GM19328 (cell line): ENCODE measurements at regions not wholly inside any gene's neighbourhood (a gene's known extent, or its start where the extent isn't known, plus 50 kb on each side); places are given as distances from the start of the nearest gene placed in this dataset.
"Not testable (repeated sequence)": the region's sequence is repeated elsewhere in the genome, so short reads cannot be mapped to it uniquely, and the experiment has no call there.

Experiments used
- ATAC-seq: cut with Tn5 transposase; IDR thresholded peaks from one replicate; pipeline ENCODE4 v1.9.1; 2021; ENCODE audit warnings: mild to moderate bottlenecking, moderate library complexity; ENCODE audit not compliant: unreplicated experiment

DNA sequence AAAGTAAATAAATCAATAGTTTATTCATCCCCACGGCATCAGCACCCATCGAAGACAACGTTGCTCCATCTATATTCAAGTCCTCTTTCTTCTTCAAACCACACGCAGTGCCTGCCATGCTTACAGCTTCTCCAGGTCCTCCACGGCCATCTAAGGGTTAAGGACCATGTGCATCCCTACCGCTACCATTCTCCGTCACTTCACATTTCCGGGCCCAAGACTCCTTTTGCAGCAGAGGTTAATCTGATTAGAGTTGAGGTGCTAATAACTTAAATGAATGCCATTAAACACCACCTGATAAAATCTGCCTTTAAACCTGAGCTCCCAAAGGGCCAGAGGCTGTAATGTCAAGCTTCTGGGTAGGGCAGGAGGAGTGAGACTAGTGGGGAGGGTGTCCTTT is 79.7 kb upstream of the CCND2 start:
- no peak for ATAC-seq

DNA sequence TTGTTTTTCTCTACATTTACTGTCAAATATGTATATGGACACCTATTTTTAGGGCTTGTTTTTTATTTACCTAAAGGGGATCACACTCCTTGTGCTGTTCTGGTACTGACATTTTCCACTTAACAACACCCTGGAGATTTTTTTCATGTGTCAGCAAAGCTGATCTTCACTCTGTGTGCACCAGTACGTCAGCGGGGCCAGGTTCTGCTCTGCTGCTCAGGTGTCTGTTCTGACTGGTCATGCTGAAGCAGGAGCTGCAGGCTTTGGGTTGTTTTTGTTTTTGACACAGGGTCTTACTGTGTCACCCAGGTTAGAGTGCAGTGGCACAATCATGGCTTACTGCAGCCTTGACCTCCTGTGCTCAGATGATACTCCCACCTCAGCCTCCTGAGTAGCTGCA is 81.9 kb upstream of the CCND2 start:
- no peak for ATAC-seq

DNA sequence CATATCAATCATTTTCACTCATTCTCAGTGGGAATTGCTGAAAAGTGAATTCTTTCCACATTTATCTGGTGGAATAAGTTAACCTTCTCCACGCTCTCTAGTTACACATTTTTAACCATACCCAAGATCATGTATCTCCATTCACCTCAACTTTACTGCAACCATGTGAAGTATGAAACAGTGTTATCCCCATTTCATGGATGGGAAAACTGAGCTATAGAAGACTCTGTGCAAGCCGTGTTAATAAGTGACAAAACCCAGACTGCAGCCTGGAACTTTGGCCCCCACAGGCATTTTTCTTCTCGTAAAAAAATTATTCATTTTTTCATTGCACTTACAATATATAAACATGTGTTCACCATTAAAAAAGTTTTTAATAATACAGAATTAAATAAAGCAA is 82.4 kb upstream of the CCND2 start:
- no peak for ATAC-seq

DNA sequence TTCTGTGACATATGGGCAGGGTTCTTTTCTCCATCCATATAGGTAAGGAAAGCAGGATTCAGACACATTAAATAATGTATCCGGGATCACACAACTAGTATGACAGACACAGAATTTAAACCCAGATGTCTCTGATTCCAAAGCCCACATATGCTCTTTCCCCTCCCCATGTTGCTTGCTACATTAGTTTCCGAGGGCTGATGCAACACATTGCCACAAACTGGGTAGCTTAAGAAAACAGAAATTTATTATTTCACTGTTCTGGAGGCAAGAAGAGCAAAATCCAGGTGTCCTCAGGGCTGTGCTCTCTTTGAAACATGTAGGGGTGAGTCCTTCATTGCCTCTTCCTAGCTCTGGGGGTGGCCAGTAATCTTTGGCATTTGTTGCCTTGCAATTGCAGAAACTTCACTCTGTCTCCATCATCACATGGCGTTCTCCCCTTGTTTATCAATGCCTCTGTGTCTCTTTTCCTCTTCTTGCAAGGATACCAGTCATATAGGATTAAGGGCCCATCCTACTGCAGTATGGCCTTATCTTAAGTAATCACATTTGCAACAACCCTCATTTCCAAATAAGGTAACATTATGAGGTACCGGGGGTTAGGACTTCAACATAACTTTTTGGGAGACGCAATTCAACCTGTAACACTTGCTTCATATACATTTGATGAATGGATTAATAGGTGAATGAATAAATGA is 83.0 kb upstream of the CCND2 start:
- ATAC-seq, result no peak

DNA sequence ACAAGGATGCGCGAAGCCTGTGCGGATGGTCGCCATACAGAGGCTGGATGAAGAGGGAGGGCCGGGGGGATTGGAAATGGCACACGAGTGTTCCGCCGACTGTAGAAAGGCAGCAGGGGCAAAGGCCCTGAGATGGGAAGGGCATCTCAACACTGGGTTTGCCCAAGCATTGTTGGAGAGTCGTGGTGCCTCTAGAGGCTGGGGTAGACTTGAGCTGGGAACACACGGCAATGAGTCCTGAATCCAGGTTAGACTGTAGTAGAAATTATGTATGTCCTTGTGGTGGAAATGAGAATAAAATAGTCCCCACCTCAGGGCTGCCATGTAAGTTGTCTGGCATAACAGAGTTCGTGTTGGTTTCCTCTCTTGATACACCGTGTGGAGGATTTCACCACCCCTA is 83.8 kb upstream of the CCND2 start:
- ATAC-seq, result no peak

DNA sequence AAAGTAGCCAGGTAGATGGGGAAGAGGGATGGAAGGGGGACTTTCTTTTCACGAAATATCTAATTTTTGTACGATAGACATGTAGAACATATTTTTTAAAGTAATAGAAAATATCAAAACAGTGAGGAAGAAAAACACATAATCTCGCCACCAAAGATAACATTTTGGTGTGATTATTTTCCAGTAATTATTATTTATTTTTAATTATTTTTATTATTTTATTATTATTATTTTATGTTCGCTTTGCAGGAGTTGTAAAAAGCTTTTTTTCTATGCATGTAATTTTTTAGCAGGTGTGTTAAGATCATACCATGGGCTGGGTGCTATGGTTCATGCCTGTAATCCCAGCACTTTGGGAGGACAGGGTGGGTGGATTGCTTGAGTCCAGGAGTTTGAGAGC is 85.6 kb upstream of the CCND2 start:
- no peak for ATAC-seq

DNA sequence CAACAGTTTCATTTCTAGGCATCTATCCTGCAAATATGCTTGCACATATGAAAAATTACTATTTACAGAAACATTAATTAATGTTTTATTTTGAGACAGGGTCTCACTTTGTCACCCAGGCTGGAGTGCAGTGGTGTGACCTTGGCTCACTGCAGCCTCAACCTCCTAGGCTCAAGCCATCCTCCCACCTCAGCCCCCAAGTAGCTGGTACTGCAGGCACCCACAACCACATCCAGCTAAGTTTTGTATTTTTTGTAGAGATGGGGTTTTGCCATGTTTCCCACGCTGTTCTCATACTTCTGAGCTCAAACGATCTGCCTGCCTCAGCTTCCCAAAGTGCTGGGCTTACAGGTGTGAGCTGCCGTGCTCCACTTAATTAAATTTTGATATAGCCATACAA is 86.2 kb upstream of the CCND2 start:
- not testable (repeated sequence) for ATAC-seq

DNA sequence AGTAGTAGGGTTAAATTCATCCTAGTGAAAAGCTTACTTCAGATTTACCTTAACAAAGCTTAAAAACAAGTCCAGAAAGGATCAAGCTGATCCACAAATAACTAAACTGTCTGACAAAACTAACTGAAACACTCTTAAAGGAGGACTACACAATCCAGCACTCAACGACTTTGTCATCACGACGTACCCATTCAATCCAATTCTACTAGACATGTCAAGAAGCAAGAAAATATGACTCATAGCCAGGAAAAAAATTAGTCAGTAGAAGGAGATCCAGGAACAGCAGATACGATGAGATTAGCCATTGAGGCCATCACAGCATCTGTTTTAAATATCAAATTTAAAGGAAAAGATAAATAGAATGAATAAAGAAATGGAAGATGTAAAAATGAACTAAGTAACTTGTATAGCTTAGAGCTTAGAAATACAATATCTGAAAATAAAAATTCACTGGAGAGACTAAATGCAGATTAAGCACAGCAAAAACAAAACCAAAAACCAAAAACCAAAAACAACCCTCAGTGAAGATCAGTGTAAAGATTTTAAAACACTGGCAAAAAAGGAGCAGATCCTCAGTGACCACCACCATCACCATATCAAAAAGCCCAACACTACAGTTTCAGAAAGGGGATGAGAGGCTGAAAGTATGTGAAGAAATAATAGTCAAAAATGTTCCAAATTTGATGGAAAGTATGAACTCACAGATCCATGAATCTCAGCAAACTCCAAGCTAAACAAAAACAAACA is 95.0 kb upstream of the CCND2 start:
- no peak for ATAC-seq

DNA sequence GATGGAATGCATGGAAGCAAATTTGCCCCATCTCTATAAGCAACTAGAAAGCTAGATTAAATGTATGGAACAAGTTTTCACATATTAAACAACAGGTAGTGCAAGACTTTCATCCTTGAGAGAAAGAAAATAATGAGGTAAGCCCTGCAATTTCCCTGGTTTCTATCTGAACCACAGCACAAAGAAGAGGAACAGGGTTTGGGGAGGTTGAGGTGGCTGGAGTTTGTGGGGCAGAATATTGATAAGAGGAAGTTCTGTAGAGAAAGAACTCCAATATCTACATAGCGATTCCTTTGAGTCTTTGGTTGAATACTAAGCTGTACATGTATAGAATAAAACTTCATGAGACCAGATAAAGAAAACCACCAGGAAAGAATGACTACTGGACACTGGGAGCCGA is 96.3 kb upstream of the CCND2 start:
- ATAC-seq, result no peak

DNA sequence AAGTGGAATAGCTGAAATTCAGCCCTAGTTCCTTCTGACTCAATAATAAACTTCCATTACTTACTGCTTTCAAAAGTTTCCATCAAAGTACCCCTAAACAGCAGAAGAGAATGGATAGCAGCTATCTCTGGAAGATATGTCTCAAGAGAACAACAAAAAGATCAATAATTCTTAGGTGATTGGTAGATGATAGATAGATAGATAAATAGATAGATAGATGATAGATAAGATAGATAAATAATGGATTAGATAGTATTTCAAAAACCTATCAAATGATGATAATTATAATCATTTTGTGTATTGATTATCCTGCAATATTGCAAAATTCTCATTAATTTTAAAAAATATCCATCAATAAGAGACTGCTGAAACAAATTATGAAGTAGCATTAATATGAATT is 97.4 kb upstream of the CCND2 start:
- no peak for ATAC-seq

DNA sequence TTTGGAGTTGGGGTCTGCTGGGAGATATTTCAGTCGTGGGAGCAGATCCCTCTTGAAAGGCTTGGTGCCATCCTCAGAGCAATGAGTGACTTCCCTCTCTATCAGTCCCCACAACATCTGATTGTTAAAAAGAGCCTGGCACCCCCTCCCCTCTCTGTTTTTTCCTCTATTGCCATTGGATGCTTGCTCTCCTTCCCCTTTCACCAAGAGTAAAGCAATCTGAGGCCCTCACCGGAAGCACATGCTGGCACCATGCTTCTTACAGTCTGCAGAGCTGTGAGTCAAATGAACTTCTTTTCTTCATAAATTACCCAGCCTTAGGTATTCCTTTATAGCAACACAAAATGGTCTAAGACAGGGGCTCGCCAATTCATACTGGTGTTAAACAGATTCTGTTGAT is 99.1 kb upstream of the CCND2 start:
- ATAC-seq, result no peak

DNA sequence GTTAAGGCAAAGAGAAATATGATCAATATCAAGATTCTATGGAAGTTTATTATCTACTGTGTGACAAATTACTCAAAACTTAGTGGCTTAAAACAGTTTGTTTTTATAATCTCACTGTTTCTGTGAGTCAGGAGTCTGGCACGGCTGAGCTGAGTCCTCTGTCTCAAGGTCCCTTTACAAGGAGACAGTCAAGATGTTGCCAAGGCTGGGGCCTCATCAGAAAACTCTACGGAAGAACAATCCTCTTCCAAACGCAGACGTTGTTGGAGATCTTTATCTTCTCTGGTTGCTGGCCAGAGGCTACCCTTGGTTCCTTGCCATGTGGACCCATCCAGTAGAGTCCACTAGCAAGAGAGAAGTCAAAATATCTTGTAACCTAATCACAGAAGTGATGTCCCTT is 100.6 kb upstream of the CCND2 start:
- ATAC-seq, result no peak

DNA sequence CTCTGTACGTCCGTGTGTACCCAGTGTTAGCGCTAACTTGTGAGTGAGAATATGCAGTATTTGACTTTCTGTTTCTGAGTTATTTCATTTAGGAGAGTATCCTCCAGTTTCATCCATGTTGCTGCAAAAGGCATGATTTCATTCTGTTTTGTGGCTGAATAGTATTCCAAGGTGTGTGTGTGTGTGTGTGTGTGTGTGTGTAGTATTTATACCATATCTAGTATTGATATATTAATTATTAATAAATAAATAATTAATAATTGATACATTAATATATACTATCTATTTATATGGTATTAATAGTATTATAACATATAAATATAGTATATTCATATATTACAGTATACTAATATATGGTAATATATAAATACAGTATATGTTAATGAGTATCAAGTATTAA is 101.8 kb upstream of the CCND2 start:
- no peak for ATAC-seq

DNA sequence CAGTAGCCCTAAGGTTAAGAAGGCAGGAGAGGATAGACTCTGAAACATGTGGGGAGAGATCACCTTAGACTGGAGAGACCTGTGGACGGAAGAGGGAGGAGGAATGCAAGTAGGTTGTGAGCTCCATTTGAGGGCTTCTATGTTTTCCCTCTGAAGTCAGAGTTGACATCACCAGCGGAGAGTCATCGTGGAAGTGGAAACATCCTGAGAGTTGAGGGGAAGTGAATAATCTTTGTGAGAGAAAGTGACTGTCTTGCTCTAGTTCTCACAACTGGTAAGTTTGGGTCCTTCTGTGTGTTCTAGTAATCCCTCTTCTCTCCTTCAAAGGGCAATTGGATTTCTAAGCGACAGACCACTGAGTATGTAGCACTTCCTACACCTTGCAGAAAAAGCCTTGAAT is 103.6 kb upstream of the CCND2 start:
- ATAC-seq, result no peak

DNA sequence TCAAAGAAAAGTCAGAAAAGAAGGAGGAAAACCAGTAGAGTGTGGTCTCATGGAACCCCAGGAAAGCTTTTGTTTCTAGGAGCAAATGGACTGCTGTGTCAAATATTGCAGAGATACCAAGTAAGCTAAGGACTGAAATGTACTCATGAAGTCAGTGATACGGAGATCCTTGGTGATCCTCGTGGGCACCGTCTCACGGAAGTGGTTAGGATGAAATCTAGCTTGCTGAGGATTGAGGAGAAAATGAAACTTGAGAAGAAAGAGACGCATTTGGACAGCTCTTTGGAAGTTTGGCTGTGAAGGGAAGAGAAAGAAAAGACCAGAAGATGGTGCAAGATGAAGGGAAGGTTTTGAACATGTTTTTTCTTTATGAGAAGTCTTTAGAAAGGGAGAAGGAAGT is 104.0 kb upstream of the CCND2 start:
- ATAC-seq, result no peak

DNA sequence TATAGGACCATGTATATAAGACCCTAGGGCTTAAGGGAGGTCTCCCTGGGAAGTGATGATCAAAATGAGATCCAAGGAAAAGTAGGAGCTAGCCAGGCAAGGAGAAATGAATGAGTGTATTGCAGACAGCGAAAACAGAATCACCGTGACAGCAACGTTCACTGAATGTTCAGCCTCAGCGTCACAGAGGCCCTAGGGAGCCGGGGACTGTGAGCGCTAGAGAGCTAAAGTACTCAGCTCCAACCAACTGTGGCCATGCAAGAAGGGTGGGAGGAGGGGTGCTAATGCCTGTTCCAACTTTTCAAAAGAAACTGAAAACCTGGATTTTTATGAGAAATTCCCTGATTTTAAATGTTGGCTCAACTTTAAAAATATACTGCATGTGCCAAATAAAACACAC is 105.5 kb upstream of the CCND2 start:
- ATAC-seq, result no peak

DNA sequence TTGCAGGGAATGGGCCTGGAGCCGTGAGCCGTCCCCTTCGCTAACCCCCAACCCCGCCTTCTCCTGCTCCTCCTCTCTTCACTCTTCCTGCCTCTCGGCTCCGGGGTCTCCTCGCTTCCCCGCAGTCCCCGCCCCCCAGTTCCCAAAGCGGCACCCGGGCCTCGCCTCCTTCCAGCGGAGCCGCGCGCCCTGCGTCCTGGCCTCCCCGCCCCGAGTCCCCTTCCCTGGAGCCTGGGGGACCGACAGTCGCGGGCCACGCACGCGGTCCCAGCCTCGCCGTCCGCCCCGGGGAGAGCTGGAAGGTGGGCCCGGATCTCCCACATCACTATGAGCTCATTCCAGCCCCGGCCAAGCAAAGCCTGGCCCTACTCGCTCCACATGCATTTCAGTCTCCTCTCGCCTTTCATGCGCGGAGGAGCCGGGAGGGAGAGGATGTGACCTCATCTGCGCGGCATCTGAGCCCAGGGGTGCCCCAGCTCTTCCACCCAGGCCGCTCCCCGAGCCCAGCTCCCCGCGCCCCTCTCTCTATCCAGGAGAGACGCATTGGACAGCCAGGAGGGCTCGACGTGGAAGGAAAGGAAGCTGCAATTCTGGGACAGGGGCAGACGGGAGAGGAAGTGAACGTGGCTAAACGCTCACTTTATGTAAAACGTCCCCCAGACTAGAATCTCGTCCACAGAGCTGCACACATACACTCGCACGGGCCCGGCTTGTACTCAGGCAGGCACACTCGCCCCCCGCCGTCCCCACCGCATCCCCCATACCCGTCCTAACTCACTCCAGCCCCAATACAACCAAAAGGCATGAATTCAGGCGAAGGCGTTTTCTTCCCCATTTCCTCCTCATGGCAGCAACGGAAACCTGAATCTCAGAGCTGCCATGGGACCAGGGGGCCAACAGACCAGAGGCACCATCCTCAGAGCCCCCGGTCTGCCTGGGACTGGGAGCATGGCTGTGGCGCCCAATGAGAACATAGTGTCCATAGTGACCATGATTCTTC is 108.7 kb upstream of the CCND2 start:
- no peak for ATAC-seq

DNA sequence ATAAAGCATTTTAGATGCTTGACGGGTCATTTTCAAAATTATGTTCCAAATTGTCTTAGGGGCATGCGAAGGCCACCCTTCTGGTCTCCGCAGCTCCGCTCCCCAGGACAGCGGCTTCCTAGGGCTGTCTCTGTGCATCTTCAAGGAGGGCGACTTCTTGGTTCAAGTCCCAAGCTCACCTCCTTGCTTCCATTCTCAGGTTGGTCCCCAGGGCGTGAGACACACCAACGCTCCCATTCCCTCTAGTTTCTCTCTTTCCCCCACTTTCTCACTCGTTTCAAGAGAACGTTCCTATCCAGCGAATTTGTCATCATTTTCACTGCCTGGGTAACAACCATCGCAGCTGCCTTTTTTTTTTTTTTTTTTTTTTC is 109.4 kb upstream of the CCND2 start:
- no peak for ATAC-seq

DNA sequence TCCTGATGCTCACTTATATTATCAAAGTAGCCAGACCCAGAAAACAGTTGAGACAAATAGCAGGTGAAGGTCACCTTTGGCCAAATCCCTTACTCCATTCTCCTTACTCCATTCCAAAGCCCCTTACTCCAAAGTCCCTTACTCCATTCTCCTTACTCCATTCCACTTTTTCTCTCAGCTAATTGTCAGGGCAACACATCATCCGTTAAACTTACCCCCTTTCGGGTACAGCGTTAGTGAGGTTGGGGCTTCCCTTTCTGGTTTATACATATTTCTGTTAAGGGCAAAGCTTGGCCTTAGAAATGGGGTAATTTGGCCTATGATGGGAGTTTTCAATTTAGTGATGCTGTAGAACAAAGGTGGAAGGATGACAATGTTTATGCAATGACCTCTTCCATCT is 111.8 kb upstream of the CCND2 start:
- ATAC-seq, result no peak

DNA sequence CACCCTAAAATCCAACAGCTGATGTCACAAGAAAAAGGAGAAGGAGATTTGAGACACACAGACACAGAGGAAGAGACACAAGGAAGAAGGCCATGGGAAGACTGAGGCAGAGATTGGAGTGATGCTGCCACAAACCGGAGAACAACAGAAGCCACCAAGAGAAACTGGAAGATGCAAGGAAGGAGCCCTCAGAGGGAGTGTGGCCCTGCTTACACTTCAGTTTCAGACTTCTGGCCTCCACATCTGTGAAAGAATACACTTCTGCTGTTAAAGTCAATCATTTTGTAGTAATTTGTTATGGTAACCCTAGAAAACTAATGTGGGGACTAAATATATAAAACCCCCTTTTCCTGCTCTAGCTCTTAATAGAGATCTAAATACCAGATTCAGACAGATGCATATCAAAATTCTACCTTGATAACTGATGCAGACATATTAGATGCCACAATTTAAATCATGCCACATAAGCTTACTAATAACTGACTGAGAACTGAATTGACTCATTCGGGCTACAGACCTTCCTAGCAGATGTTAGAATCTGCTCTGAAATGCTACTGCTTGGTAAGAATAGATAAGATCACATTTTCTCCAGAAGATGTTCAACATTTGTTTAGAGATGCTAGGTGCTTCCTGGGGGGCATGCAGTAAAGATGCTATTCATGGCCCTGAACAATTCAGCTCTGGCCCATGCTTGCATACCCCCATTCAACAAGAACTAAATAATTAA is 113.1 kb upstream of the CCND2 start:
- ATAC-seq, result no peak

DNA sequence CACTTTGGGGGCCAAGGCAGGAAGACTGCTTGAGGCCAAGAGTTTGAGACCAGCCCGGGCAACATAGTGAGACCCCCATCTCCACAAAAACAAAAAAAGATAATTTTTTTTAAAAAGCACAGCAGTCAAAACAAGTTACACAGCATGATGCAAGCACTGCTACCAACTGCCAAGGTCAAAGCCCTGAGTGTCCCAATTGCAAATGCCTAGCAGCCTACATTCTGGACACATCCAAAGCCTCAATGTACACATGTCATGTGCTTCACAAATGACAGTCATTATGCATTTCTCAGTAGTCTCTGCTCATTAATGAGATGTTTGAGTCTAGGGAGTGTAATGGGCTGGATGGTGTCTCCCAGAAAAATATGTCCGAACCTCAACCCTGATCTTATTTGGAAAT is 113.7 kb upstream of the CCND2 start:
- ATAC-seq, result no peak
